H9 (cell line): ENCODE measurements at regions not wholly inside any gene's neighbourhood (a gene's known extent, or its start where the extent isn't known, plus 50 kb on each side); places are given as distances from the start of the nearest gene placed in this dataset.

Experiments used
- DNase-seq: peaks from one replicate; pipeline ENCODE4 v3.0.0-alpha.2; 2017
- H2AFZ ChIP-seq: one replicate; pipeline ENCODE4 v1.6.1; 2013; ENCODE audit warnings: mild to moderate bottlenecking, low read length, control low read depth, moderate library complexity
- H2AK5ac ChIP-seq: 2 replicates; pipeline ENCODE4 v1.6.1; 2013; ENCODE audit warnings: low read length, control low read depth, mixed read lengths; ENCODE audit not compliant: insufficient read length
- H2BK120ac ChIP-seq: one replicate; pipeline ENCODE4 v1.6.1; 2013; ENCODE audit warnings: low read depth, mild to moderate bottlenecking, low read length, control low read depth, inconsistent platforms; ENCODE audit not compliant: poor library complexity, severe bottlenecking
- H2BK12ac ChIP-seq: 2 replicates; pipeline ENCODE4 v1.6.1; 2013; ENCODE audit warnings: low read length, control low read depth, mixed read lengths, low read depth; ENCODE audit not compliant: insufficient read length
- H2BK15ac ChIP-seq: 2 replicates; pipeline ENCODE4 v1.6.1; 2013; ENCODE audit warnings: low read depth, low read length, control low read depth
- H2BK20ac ChIP-seq: one replicate; pipeline ENCODE4 v1.6.1; 2013; ENCODE audit warnings: low read depth, mild to moderate bottlenecking, low read length, control low read depth, inconsistent platforms; ENCODE audit not compliant: poor library complexity, severe bottlenecking
- H2BK5ac ChIP-seq: 2 replicates; pipeline ENCODE4 v1.6.1; 2013; ENCODE audit warnings: low read length, control low read depth, mixed read lengths; ENCODE audit not compliant: insufficient read length
- H3K14ac ChIP-seq: 2 replicates; pipeline ENCODE4 v1.6.1; 2013; ENCODE audit warnings: low read length, control low read depth; ENCODE audit not compliant: insufficient read depth
- H3K18ac ChIP-seq: 2 replicates; pipeline ENCODE4 v1.6.1; 2013; ENCODE audit warnings: low read depth, mild to moderate bottlenecking, mixed read lengths, low read length, control low read depth; ENCODE audit not compliant: insufficient read length
- H3K23ac ChIP-seq: 2 replicates; pipeline ENCODE4 v1.6.1; 2013; ENCODE audit warnings: low read length, control low read depth, mixed read lengths, low read depth; ENCODE audit not compliant: insufficient read length
- H3K23me2 ChIP-seq: 2 replicates; pipeline ENCODE4 v1.6.1; 2013; ENCODE audit warnings: low read depth, mild to moderate bottlenecking, mixed read lengths, low read length, control low read depth; ENCODE audit not compliant: insufficient read length, poor library complexity, severe bottlenecking
- H3K27ac ChIP-seq: 2 replicates; pipeline ENCODE4 v1.5.1; 2013; ENCODE audit warnings: low read length, control low read depth, mixed read lengths, low read depth; ENCODE audit not compliant: insufficient read length
- H3K27me3 ChIP-seq: 2 replicates; pipeline ENCODE4 v1.6.1; 2013; ENCODE audit warnings: low read length, control low read depth, inconsistent platforms; ENCODE audit not compliant: insufficient read depth
- H3K4ac ChIP-seq: 2 replicates; pipeline ENCODE4 v1.6.1; 2013; ENCODE audit warnings: low read depth, mild to moderate bottlenecking, control low read depth, inconsistent platforms, low read length, moderate library complexity
- H3K4me1 ChIP-seq: 2 replicates; pipeline ENCODE4 v1.6.1; 2013; ENCODE audit warnings: low read length, control low read depth, inconsistent platforms; ENCODE audit not compliant: insufficient read depth
- H3K4me2 ChIP-seq: 2 replicates; pipeline ENCODE4 v1.6.1; 2013; ENCODE audit warnings: low read length, control low read depth, mixed read lengths; ENCODE audit not compliant: insufficient read length, insufficient read depth
- H3K56ac ChIP-seq: 2 replicates; pipeline ENCODE4 v1.6.1; 2013; ENCODE audit warnings: low read depth, mild to moderate bottlenecking, mixed read lengths, low read length, control low read depth; ENCODE audit not compliant: insufficient read length
- H3K79me1 ChIP-seq: 2 replicates; pipeline ENCODE4 v1.6.1; 2013; ENCODE audit warnings: low read depth, mild to moderate bottlenecking, moderate library complexity, low read length, control low read depth, inconsistent platforms; ENCODE audit not compliant: insufficient read depth, poor library complexity, severe bottlenecking
- H3K79me2 ChIP-seq: 2 replicates; pipeline ENCODE4 v1.6.1; 2013; ENCODE audit warnings: low read length, control low read depth, inconsistent platforms; ENCODE audit not compliant: insufficient read depth
- H3K9ac ChIP-seq: 2 replicates; pipeline ENCODE4 v1.6.1; 2013; ENCODE audit warnings: low read length, control low read depth, mixed read lengths; ENCODE audit not compliant: insufficient read length; ENCODE audit errors: extremely low read depth
- H3K9me3 ChIP-seq: one replicate; pipeline ENCODE4 v1.6.1; 2013; ENCODE audit warnings: low read depth, low read length, inconsistent platforms; ENCODE audit not compliant: control insufficient read depth
- H3T11ph ChIP-seq: one replicate; pipeline ENCODE4 v1.6.1; 2013; ENCODE audit warnings: mild to moderate bottlenecking, low read length, control low read depth, inconsistent platforms
- H4K20me1 ChIP-seq: one replicate; pipeline ENCODE4 v1.6.1; 2013; ENCODE audit not compliant: control insufficient read depth, insufficient read length, insufficient read depth
- H4K5ac ChIP-seq: 2 replicates; pipeline ENCODE4 v1.6.1; 2013; ENCODE audit warnings: low read depth, mild to moderate bottlenecking, mixed read lengths, low read length, control low read depth; ENCODE audit not compliant: insufficient read length
- H4K8ac ChIP-seq: replicated peaks from 2 replicates; pipeline ENCODE4 v1.6.1; 2013; ENCODE audit warnings: low read length, control low read depth, mixed read lengths, low read depth; ENCODE audit not compliant: insufficient read length
- H4K91ac ChIP-seq: 2 replicates; pipeline ENCODE4 v1.6.1; 2013; ENCODE audit warnings: low read depth, mild to moderate bottlenecking, moderate library complexity, mixed read lengths, low read length, control low read depth; ENCODE audit not compliant: insufficient read length
- H3K27ac Mint-ChIP-seq, 3 experiments: 2 replicates in 2 of 3; 3 replicates in 1 of 3; pipeline ENCODE4 v1.8.0; 2020 to 2021; ENCODE audit warnings: mixed read lengths in 3 of 3, mild to moderate bottlenecking in 1 of 3, moderate library complexity in 1 of 3
- H3K27me3 Mint-ChIP-seq: 2 replicates; pipeline ENCODE4 v1.8.0; 2021; ENCODE audit warnings: low read depth, mild to moderate bottlenecking, moderate library complexity, mixed read lengths
- H3K36me3 Mint-ChIP-seq, 3 experiments: 2 replicates in 2 of 3; 3 replicates in 1 of 3; pipeline ENCODE4 v1.8.0; 2020 to 2021; ENCODE audit warnings: low read depth in 3 of 3, mixed read lengths in 3 of 3; ENCODE audit not compliant: insufficient read depth in 1 of 3
- H3K4me1 Mint-ChIP-seq, 2 experiments: 2 replicates each; pipeline ENCODE4 v1.8.0; 2020; ENCODE audit warnings: mixed read lengths in 2 of 2
- H3K4me3 Mint-ChIP-seq, 2 experiments: 2 replicates in 1 of 2; 3 replicates in 1 of 2; pipeline ENCODE4 v1.8.0; 2020 to 2021; ENCODE audit warnings: mild to moderate bottlenecking in 2 of 2, mixed read lengths in 2 of 2, moderate library complexity in 1 of 2
- H3K9me3 Mint-ChIP-seq, 2 experiments: 2 replicates in 1 of 2; 3 replicates in 1 of 2; pipeline ENCODE4 v1.8.0; 2020; ENCODE audit warnings: mild to moderate bottlenecking in 2 of 2, mixed read lengths in 2 of 2, moderate library complexity in 1 of 2
- CTCF ChIP-seq: fragments of 200-600 bp; sonication (generic); conservative IDR thresholded peaks from 3 replicates; pipeline ENCODE4 v1.8.0; 2021; ENCODE audit warnings: antibody characterized with exemption, mild to moderate bottlenecking
- WGBS: extraction: QIAGEN DNeasy Blood & Tissue Kit; methylation state at CpG from one replicate; pipeline ENCODE4 v1.1.7; 2013; ENCODE audit warnings: missing lambda C conversion rate, low lambda C conversion rate, mixed read lengths; ENCODE audit not compliant: insufficient read length; ENCODE audit errors: extremely low coverage; 5-methylcytosine and 5-hydroxymethylcytosine counted together

GRCh38 chr1:187762118-187762517, 933.4 kb downstream of the PLA2G4A start:
- H2BK20ac ChIP-seq: no peak overlapping the region
- H3K56ac ChIP-seq: no peak overlapping the region
- H4K91ac ChIP-seq: no peak overlapping the region
- H2AK5ac ChIP-seq: no peak overlapping the region
- Mint-ChIP-seq H3K4me3 (no peak overlapping the region), H3K27ac (no peak overlapping the region), H3K36me3 (peaks cover 10 to 11% (median 10%) of the 10 kb centered on the region in 3 experiments; a peak in 5 of 7 replicates), H3K27me3 (no peaks in the 10 kb centered on the region), H3K9me3 (peaks cover 5 to 11% of the 10 kb centered on the region in 2 experiments), H3K4me1 (peaks cover 2 to 21% of the 10 kb centered on the region in 2 experiments; a peak in 3 of 4 replicates)
- no peaks in the 10 kb centered on the region for H3K9me3 ChIP-seq
- H2BK12ac ChIP-seq: no peak overlapping the region
- no peak overlapping the region for H3K14ac ChIP-seq
- no peaks in the 10 kb centered on the region for H3K79me2 ChIP-seq
- WGBS: no CpG with 5 or more reads among the region's 5 CpGs
- H3K27ac ChIP-seq: no peak overlapping the region
- H4K20me1 ChIP-seq: no peaks in the 10 kb centered on the region
- no peak overlapping the region for H3K4ac ChIP-seq
- no peak for TF ChIP-seq CTCF
- no peak overlapping the region for H3K4me2 ChIP-seq
- H3K79me1 ChIP-seq: no peaks in the 10 kb centered on the region
- H3K23ac ChIP-seq: no peak overlapping the region
- H2BK15ac ChIP-seq: no peak overlapping the region
- no peak for DNase-seq
- H4K5ac ChIP-seq: no peak overlapping the region
- no peak overlapping the region for H2BK5ac ChIP-seq
- H2BK120ac ChIP-seq: no peak overlapping the region
- H3K9ac ChIP-seq: no peak overlapping the region
- H3K27me3 ChIP-seq: no peaks in the 10 kb centered on the region
- H2AFZ ChIP-seq: no peak overlapping the region
- H3K18ac ChIP-seq: no peak overlapping the region
- H3K4me1 ChIP-seq: no peaks in the 10 kb centered on the region; the same call in 1 of the 2 replicates
- H4K8ac ChIP-seq: no peak overlapping the region
- no peaks in the 10 kb centered on the region for H3K23me2 ChIP-seq
- H3T11ph ChIP-seq: no peak overlapping the region
